Nephron progenitor cell (in vitro differentiated cells): ENCODE measurements at regions not wholly inside any gene's neighbourhood (a gene's known extent, or its start where the extent isn't known, plus 50 kb on each side); places are given as distances from the start of the nearest gene placed in this dataset.

ENCODE experiments used
- DNase-seq: peaks from one replicate; pipeline ENCODE4 v3.0.0; 2021
- H3K27ac Mint-ChIP-seq: 2 replicates; pipeline ENCODE4 v1.8.0; 2021; ENCODE audit warnings: mild to moderate bottlenecking, moderate library complexity, mixed read lengths
- H3K27me3 Mint-ChIP-seq: 2 replicates; pipeline ENCODE4 v1.8.0; 2021; ENCODE audit warnings: mild to moderate bottlenecking, low read depth, mixed read lengths; ENCODE audit not compliant: poor library complexity
- H3K36me3 Mint-ChIP-seq: 2 replicates; pipeline ENCODE4 v1.8.0; 2021; ENCODE audit warnings: low read depth, mixed read lengths
- H3K4me1 Mint-ChIP-seq: 2 replicates; pipeline ENCODE4 v1.8.0; 2021; ENCODE audit warnings: mixed read lengths
- H3K4me3 Mint-ChIP-seq: 2 replicates; pipeline ENCODE4 v1.8.0; 2021; ENCODE audit warnings: mild to moderate bottlenecking, moderate library complexity, mixed read lengths
- H3K9me3 Mint-ChIP-seq: 2 replicates; pipeline ENCODE4 v1.8.0; 2021; ENCODE audit warnings: mild to moderate bottlenecking, moderate library complexity, mixed read lengths
- TF ChIP-seq, protein P1 (sequence below): fragments of 200-600 bp; sonication (generic); IDR thresholded peaks from 2 replicates; pipeline ENCODE4 v1.5.0; 2021; ENCODE audit warnings: antibody characterized with exemption

GRCh38 chr13:81207231-81207630 is 866.3 kb upstream of the SPRY2 start:
- no peak overlapping the region for H3K4me3 Mint-ChIP-seq
- H3K27me3 Mint-ChIP-seq, result peaks cover 3% of the 10 kb centered on the region
- H3K9me3 Mint-ChIP-seq, result peaks cover 3% of the 10 kb centered on the region
- peaks cover 5% of the 10 kb centered on the region for H3K4me1 Mint-ChIP-seq
- no peak for DNase-seq
- H3K36me3 Mint-ChIP-seq, result no peaks in the 10 kb centered on the region
- no peak overlapping the region for H3K27ac Mint-ChIP-seq
- TF ChIP-seq, protein P1, sequence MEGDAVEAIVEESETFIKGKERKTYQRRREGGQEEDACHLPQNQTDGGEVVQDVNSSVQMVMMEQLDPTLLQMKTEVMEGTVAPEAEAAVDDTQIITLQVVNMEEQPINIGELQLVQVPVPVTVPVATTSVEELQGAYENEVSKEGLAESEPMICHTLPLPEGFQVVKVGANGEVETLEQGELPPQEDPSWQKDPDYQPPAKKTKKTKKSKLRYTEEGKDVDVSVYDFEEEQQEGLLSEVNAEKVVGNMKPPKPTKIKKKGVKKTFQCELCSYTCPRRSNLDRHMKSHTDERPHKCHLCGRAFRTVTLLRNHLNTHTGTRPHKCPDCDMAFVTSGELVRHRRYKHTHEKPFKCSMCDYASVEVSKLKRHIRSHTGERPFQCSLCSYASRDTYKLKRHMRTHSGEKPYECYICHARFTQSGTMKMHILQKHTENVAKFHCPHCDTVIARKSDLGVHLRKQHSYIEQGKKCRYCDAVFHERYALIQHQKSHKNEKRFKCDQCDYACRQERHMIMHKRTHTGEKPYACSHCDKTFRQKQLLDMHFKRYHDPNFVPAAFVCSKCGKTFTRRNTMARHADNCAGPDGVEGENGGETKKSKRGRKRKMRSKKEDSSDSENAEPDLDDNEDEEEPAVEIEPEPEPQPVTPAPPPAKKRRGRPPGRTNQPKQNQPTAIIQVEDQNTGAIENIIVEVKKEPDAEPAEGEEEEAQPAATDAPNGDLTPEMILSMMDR, result no peak

GRCh38 chr13:81203783-81204182 is 862.9 kb upstream of the SPRY2 start:
- Mint-ChIP-seq H3K27ac (no peak overlapping the region), H3K9me3 (no peaks in the 10 kb centered on the region), H3K27me3 (no peaks in the 10 kb centered on the region), H3K4me3 (no peak overlapping the region), H3K36me3 (no peaks in the 10 kb centered on the region), H3K4me1 (peaks cover 5% of the 10 kb centered on the region)
- TF ChIP-seq, protein P1, result no peak
- no peak for DNase-seq

GRCh38 chr13:81199956-81200355 is 859.0 kb upstream of the SPRY2 start:
- H3K4me3 Mint-ChIP-seq, result no peak overlapping the region
- TF ChIP-seq, protein P1, result no peak
- no peaks in the 10 kb centered on the region for H3K4me1 Mint-ChIP-seq
- no peaks in the 10 kb centered on the region for H3K27me3 Mint-ChIP-seq
- peaks cover 2% of the 10 kb centered on the region for H3K9me3 Mint-ChIP-seq
- no peaks in the 10 kb centered on the region for H3K36me3 Mint-ChIP-seq
- H3K27ac Mint-ChIP-seq, result no peak overlapping the region
- no peak for DNase-seq

DNA sequence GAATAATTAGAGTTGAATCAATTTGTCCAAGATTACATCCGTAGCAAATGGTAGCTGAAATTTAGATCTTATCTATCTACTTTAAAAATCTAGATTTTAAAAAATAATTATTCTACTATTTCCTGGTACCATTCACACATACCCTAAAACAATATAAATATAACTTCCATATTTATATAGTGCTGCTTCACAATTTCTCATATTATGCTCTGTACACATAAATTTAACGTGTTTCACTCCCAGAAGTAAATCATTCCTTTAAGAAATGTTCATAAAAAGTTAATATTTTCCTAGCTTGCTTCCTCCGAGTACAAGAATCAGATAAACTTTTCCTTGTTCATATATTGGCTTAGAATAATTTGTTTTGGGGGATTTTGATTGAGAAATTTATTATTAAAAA is 857.0 kb upstream of the SPRY2 start:
- no peak overlapping the region for H3K4me3 Mint-ChIP-seq
- TF ChIP-seq, protein P1, result no peak
- no peak for DNase-seq
- H3K9me3 Mint-ChIP-seq, result peaks cover 19% of the 10 kb centered on the region
- no peaks in the 10 kb centered on the region for H3K4me1 Mint-ChIP-seq
- H3K27me3 Mint-ChIP-seq, result no peaks in the 10 kb centered on the region
- no peaks in the 10 kb centered on the region for H3K36me3 Mint-ChIP-seq
- H3K27ac Mint-ChIP-seq, result no peak overlapping the region

DNA sequence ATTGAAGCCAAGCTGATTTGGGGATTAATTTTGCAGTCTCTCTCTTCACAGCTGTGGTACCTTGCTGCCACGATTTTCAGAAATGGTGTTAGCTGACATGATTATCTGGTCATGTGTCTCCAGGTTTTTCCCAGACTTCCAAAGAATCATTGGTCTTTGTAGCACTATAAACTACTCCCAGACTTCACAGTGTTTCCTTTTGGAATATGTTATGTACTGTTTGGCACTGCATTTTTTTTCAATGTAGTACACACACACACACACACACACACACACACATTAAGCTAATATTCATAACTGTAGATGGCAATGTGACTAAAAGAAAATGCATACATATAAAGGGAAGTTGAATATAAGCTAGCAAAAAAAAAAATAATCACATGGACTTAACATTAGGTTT is 856.6 kb upstream of the SPRY2 start:
- Mint-ChIP-seq H3K36me3 (no peaks in the 10 kb centered on the region), H3K9me3 (peaks cover 22% of the 10 kb centered on the region), H3K4me1 (no peaks in the 10 kb centered on the region), H3K27ac (no peak overlapping the region), H3K4me3 (no peak overlapping the region), H3K27me3 (no peaks in the 10 kb centered on the region)
- TF ChIP-seq, protein P1, result no peak
- no peak for DNase-seq

GRCh38 chr13:81194362-81194761 is 853.4 kb upstream of the SPRY2 start:
- TF ChIP-seq, protein P1, result no peak
- Mint-ChIP-seq H3K4me3 (no peak overlapping the region), H3K27ac (no peak overlapping the region), H3K36me3 (no peaks in the 10 kb centered on the region), H3K9me3 (peaks cover 22% of the 10 kb centered on the region), H3K27me3 (no peaks in the 10 kb centered on the region), H3K4me1 (no peaks in the 10 kb centered on the region)
- no peak for DNase-seq
